Right atrium auricular region (tissue), 2 donors: ENCODE measurements at regions not wholly inside any gene's neighbourhood (a gene's known extent, or its start where the extent isn't known, plus 50 kb on each side); places are given as distances from the start of the nearest gene placed in this dataset.
"Not testable (repeated sequence)": the region's sequence is repeated elsewhere in the genome, so short reads cannot be mapped to it uniquely, and the experiment has no call there.

Experiments
- DNase-seq: peaks from one replicate; pipeline ENCODE4 v3.0.0-alpha.2; 2019; ENCODE audit warnings: low spot score
- H3K27ac ChIP-seq, 2 donors: fragments of 200-600 bp; sonication (generic); 1 replicate in 1 of 2; 2 replicates in 1 of 2; pipeline ENCODE4 v1.5.1; 2016 to 2019
- H3K27me3 ChIP-seq, 2 donors: fragments of 200-600 bp; sonication (generic); one replicate each; pipeline versions ENCODE4 v1.5.1 to v1.6.0; 2017 to 2019
- H3K36me3 ChIP-seq: fragments of 200-600 bp; sonication (generic); one replicate; pipeline ENCODE4 v1.5.1; 2016
- H3K4me1 ChIP-seq, 2 donors: fragments of 200-600 bp; sonication (generic); one replicate each; pipeline versions ENCODE4 v1.5.1 to v1.6.0; 2017 to 2019
- H3K4me3 ChIP-seq, 2 donors: fragments of 200-600 bp; sonication (generic); 1 replicate in 1 of 2; 2 replicates in 1 of 2; pipeline ENCODE4 v1.5.1; 2017 to 2019; ENCODE audit warnings: mild to moderate bottlenecking in 1 of 2, moderate library complexity in 1 of 2
- H3K9me3 ChIP-seq, 2 donors: fragments of 200-600 bp; sonication (generic); one replicate each; pipeline ENCODE4 v1.5.1; 2019
- CTCF ChIP-seq, 2 donors: fragments of 200-600 bp; sonication (generic); IDR thresholded peaks; one replicate each; pipeline ENCODE4 v1.5.1; 2019; ENCODE audit warnings: antibody characterized with exemption in 2 of 2

GRCh38 chr7:63856466-63856865 lies 142.2 kb upstream of the ZNF722 start:
- not testable (repeated sequence) for H3K4me1 ChIP-seq, H3K36me3 ChIP-seq, H3K27ac ChIP-seq, H3K27me3 ChIP-seq, H3K4me3 ChIP-seq, DNase-seq
- peaks cover 0 to 23% of the 10 kb centered on the region in 2 donors for H3K9me3 ChIP-seq

- no peak overlapping the region for H3K27ac ChIP-seq
- no peaks in the 10 kb centered on the region for H3K36me3 ChIP-seq
- no peaks in the 10 kb centered on the region for H3K4me1 ChIP-seq
- no peaks in the 10 kb centered on the region for H3K27me3 ChIP-seq
- TF ChIP-seq CTCF (IDR thresholded peaks at IDR 0.05), result no peak
- no peak for DNase-seq
- no peak overlapping the region for H3K4me3 ChIP-seq
- peaks cover 0 to 61% of the 10 kb centered on the region in 2 donors for H3K9me3 ChIP-seq
Observed at GRCh38 chr7:63867127-63867526, 131.5 kb upstream of the ZNF722 start.

- not testable (repeated sequence) for H3K4me1 ChIP-seq, H3K4me3 ChIP-seq, DNase-seq, H3K36me3 ChIP-seq, H3K27me3 ChIP-seq, H3K27ac ChIP-seq
- H3K9me3 ChIP-seq, result peaks cover 18 to 91% of the 10 kb centered on the region in 2 donors
Observed at GRCh38 chr7:63874242-63874641, 124.4 kb upstream of the ZNF722 start.

GRCh38 chr7:63876707-63877322 lies 121.8 kb upstream of the ZNF722 start:
- Histone ChIP-seq H3K27me3 (no peaks in the 10 kb centered on the region), H3K4me1 (no peaks in the 10 kb centered on the region), H3K36me3 (no peaks in the 10 kb centered on the region), H3K9me3 (peaks cover 26 to 98% of the 10 kb centered on the region in 2 donors), H3K27ac (no peak overlapping the region), H3K4me3 (no peak overlapping the region)
- TF ChIP-seq CTCF (IDR thresholded peaks at IDR 0.05), result no peak
- DNase-seq, result no peak

- peaks cover 3 to 54% of the 10 kb centered on the region in 2 donors for H3K9me3 ChIP-seq
- DNase-seq, result no peak
- no peaks in the 10 kb centered on the region for H3K27me3 ChIP-seq
- no peaks in the 10 kb centered on the region for H3K4me1 ChIP-seq
- no peak for TF ChIP-seq CTCF (IDR thresholded peaks at IDR 0.05)
- no peak overlapping the region for H3K4me3 ChIP-seq
- no peaks in the 10 kb centered on the region for H3K36me3 ChIP-seq
- no peak overlapping the region for H3K27ac ChIP-seq
Observed at GRCh38 chr7:63887031-63887430, 111.6 kb upstream of the ZNF722 start.

GRCh38 chr7:63899691-63900393 lies 98.8 kb upstream of the ZNF722 start:
- TF ChIP-seq CTCF (IDR thresholded peaks at IDR 0.05), result no peak
- Histone ChIP-seq H3K36me3 (no peaks in the 10 kb centered on the region), H3K27ac (peak overlapping the region in 1 of 2 donors; percentile 62)

More at GRCh38 chr7:63899691-63900393, 98.8 kb upstream of the ZNF722 start:
- no peak for DNase-seq
- Histone ChIP-seq H3K4me1 (peaks cover 0 to 4% of the 10 kb centered on the region in 2 donors), H3K27me3 (no peaks in the 10 kb centered on the region), H3K4me3 (peak overlapping the region; percentile 19 to 75), H3K9me3 (peaks cover 0 to 41% of the 10 kb centered on the region in 2 donors)
